ENCODE measurements at regions not wholly inside any gene's neighbourhood (a gene's known extent, or its start where the extent isn't known, plus 50 kb on each side); places are given as distances from the start of the nearest gene placed in this dataset.
A peak's percentile ranks its signal among the peaks of the same experiment; 100 is the strongest.

DNA sequence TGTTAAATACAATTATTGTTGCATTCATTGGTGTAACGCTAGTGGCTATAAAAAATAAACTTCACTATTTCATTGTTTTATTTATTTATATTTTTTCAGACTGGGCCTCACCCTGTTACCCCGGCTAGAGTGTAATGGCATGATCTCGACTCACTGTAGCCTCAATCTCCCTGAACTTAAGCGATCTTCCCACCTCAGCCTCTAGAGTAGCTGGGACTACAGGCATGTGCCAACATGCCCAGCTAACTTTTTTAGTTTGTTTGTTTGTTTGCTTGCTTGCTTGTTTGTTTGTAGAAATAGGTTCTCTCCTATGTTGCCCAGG lies 387.4 kb upstream of the PTBP2 start:
- no peak for DNase-seq

DNA sequence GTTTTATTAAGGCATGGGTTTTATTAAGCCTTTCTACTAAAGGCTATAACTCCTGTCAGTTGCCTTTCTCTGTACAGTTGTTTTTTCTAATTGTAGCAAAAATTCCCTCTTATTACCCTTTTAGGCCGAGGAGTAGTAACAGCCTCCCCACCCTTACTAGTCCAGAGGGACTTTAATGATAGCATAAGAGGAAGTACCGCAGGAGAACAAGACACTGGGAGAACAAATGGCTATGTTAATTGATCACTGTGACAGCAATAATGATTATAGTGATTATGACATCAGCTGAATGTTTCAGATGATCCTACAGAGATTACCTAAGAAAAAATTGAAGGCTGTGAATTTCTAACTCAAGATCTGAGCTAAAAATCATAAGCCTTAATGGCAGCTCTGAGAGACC lies 383.0 kb upstream of the PTBP2 start:
- DNase-seq = no peak

DNA sequence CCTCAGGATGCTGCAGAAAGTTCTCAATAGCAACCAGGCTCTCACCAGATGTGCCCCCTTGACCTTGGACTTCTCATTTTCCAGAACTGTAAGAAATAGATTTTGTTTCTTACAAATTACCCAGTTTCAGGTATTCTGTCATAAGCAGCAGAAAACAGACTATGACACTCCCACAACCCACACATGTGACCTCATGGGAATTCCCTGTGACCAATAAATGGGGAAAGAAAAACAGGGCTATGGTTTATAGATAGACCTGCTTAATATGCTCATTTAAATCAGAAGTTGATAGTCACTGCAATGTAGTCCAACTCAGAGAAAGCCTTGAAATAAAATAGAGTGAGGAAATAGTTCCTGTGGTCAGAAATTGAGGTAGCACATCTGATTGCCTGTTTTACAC lies 380.9 kb upstream of the PTBP2 start:
- no peak for DNase-seq

DNA sequence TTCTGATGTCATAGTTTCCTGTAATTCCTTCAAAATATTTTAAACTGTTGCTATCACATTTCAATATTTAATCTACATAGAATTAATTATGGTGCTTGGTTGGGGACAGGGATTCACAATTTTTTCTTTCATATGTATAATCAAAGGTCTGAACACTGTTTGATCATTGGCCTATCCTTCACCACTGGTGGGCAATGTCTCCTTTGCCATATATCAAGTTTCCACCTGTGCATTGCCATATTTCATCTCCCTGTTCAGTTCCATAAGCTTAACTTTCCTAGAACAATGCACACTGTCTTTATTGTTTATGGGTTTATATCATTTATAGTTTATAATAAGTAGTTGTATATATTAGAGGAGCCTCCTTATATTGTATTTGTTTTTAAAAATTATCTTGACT lies 374.9 kb upstream of the PTBP2 start:
- no peak for DNase-seq

DNA sequence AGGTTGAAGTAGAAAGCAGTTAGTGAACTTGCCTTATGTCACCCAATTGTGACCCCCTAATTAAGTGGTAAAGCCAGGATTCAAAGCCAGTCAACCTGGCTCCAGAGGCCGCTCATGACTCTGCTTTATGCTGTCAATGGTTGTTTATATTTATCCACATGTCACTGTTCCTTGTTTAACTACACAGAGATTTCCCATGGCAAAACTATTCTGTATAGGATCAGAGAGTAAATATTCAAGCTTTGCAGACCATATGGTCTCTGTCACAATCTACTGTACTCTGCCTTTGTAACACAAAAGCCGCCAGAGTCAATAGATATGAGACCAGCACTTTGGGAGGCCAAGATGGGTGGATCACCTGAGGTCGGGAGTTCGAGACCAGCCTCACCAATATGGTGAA lies 371.7 kb upstream of the PTBP2 start:
- DNase-seq = no peak

DNA sequence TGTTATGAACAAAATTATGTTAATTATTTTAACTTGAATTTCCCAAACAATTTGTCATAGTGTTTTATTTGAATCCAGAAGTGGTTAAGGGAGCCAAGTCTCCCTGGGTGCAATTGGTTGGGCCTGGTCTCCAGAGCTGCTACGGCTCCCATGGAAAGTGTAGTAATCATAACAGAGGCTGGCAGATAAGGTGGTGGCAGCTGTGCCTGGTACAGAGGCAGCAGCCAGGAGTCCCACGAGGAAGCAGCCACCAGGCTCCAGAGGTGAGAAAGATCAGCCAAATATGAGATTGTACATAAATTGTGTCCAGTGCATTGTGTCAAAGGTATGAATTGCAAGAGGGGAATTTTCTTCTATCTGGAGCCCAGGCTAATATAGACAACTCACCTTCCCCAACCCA lies 368.9 kb upstream of the PTBP2 start:
- no peak for DNase-seq

DNA sequence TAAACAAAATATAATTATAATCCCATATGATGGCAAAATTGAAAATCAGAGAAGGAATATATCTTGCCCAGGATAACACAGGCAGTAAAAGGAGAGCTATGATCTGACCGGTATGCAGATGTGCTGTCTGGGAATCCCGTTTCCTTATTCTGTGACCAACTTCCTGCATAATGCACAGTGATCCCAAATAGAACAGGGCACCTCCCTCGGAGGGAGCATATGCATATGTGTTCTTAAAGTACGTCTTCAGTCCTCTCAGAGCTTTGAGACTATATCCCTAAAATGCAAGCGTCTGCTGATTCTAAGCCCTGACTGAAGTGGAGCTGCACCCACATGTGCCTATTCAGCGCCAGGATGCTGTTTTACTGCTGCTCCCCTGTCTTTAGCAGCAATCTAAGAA lies 366.1 kb upstream of the PTBP2 start:
- no peak for DNase-seq

DNA sequence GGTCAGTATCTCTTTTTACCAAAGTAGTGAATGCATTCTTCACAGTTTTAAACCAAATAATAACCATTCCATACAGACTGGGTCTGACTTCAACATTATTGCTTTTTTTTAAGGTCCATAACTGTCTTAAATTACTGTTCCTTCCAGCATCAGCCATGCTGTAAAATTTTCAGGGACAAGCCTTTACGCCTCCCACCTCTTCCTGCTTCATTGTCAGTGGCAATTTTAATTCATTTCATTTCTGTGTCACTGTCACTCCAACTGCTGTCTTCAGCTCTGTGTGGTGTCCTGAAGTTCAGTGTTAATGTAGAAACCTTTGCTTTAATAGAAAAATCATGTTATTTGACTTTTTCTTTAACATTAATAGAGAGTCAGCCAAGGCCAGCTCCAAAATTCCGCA lies 365.6 kb upstream of the PTBP2 start:
- no peak for DNase-seq

DNA sequence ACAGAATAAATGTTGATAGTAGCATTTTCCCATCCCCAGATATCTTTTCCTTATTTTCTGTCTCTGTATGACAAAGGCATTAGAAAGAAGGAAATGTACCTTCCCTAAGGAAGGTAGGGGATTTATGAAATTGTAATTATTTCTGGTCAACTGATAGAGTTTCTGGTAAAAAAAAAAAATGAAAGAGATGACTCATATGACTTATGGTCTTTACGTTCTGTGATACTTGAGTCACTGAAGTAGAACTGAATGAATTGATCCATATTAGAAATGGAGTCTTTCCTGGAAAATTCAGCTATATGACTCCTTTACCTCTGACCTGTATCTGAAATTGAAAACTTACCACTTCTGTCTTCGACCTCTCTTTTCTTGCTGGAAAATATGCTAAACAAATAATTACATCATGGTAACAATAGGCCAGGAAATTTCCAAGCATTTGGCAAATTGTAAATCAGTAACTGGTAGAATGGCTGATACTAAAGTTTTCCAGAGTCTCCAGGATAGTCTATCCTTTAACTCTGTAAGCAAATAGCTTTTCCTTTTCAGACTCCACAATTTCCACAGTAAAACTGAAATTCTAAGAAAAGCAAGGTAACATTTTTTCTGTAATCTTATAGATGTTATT lies 364.3 kb upstream of the PTBP2 start:
- no peak for DNase-seq

DNA sequence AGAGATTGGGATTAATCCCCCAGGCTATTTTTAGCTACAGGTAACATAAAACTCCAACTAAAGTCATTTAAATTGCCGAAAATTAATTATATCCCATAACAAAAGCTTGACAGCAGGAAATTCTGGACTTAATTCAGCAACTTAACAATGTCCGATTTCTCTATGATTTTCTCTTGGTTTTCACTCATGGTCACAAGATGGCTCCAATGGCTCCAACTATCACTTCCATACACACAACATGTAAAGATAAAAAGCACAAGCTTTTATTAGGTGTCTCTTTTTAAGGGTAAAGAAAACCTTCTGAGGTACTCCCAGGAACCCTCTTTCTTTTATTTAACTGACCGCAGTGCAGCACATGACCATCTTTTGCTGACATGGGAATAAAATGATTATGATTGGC lies 363.5 kb upstream of the PTBP2 start:
- DNase-seq = no peak

DNA sequence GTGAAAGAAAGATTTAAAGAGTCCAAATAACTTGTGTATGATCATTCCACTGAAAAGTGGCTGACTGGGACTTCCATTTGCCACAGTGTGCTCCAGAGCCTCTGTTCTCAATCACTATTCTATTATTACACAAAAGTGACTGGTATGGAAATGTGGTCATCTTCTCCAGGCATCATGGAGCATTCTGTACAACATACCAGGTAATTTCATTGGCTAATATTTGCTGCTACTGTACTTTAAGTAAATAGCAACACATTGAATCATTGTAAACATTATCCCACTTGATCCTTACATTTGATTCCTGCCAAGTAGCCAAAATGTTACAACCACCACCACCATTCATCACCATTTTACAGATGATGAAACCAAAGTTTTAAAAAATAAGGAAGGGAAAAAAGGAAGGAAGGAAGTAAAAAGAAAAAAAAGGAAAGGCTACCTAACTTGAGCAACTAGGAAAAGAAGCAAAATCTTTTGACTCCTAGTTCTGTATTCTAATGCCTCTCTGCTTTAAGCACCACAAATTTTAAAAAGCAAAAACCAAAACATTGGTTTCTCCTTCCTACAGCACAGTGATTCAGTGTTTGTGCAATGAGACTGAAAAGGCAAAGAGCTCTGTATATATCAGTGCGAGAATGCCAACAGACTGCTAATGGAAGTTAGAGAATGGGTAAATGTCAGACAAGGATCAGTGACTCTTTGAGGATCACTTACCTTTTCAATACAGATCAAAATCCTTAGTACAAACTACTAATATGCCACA lies 361.4 kb upstream of the PTBP2 start:
- DNase-seq = no peak

DNA sequence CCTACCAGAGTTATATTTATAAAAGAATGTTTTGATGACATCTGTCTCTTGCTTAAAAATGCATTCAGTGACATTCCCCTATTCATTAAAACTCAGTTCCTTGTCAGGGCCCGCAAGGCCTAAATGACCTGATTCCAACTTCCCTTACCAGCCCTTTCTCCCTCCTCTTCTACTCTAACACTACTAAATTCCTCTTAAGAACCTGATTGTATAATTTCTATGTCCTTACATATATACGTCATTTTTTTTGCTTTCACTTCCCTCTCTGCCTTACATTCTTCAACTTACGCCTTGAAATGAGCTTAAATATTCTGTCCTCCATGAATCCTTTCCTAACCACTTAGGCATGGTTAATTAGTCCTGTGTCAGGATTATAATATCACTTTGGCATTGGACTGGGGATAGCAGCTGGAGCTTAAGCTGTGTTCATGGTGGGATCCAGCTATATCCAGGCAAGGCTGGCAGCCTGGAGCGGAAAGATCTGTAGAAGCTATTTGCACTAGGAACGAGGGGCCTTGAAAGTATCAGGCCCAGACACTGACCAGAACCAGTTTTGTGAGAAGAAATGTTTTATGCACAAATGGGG lies 360.2 kb upstream of the PTBP2 start:
- DNase-seq = no peak

DNA sequence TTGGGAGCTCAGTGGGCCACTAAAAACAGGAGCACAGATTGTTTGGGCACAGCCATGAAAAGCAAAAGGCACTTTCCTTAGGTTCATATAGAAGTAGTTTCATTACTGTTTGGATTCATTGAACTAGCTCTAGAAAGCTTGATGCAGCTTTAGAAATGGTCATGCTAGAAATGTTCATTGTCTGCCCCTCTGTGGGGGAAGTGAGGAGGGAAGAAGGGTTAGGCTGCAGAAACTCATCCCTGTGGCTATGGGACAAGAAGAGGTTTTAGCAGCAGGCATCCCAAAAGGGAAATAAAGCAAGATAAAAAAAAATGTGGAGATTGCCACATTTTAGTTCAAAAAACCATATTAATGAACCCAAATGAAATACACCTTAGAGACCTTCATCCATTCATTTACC lies 359.6 kb upstream of the PTBP2 start:
- DNase-seq = no peak

DNA sequence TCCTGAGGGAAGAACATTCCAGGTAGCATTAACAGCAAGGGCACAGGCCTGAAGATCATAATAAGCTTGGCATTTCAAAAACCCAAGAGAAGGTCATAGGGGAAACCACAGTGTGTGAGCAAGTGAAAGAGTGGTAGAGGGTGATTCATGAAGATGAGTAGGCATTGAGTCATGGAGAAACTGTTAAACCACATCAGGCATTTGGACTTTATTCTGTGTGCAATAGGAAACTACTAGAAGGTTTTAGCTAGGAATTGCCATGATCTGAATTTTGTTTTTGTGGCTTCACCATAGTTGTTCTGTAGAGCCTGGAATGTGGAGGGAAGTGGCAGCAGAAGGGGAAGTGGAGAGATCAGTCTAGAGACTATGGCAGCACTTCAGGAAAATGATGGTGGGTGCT lies 359.0 kb upstream of the PTBP2 start:
- peak; percentile 85 to 86 for DNase-seq

DNA sequence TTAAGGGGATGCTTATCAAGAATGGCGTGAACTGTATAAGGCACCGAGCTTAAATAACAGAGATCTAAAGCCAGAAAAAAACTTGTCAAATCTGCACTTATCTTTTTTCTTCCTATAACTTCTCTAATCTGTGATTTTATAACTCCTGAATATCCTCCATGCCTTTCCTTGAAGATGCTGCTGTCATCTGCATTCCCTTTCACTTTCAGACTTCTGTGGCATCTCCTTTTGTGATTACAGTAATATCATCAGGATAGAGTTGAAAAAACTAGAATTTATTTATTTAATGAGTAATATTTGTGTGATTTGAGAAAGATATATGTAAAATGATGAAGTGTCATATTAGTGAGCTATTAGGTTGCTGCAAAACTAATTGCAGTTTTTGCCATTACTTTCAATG lies 357.8 kb upstream of the PTBP2 start:
- no peak for DNase-seq

DNA sequence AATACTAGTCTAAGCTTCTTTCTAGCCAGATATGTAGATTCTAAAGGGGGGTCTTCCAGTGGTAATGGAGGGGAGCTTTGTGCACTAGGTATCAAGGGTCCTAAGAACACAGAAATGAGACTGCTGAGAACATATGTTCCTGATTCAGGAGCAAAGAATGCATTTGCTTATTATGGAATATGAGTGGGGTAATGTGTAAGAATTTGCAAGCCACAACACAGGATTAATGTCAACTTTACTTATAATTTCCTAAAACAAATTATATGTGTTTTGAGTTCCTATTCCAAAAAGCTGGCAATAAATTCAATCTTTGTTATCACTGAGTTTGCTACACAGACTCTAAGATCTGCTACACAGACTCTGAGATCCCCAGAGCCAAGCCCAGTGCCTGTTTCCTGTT lies 357.0 kb upstream of the PTBP2 start:
- no peak for DNase-seq

DNA sequence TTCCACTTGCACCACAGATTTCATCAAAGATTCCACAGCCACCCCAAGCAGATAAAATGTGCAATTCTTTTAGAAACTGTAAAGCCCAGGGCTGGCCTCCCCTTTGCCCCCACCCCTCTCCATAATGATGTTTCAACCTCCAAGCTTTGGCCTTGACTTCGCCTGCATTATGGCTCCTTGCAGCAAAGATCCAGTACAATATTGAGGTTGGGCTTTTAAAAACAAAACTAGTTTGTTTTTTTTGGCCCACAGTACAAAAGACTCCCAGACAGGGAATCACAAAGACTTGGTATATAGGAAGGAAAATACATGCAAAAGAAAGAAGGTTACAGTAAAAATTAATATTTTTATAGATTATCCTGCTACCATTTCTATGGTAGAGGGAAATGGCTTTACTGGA lies 356.5 kb upstream of the PTBP2 start:
- no peak for DNase-seq

DNA sequence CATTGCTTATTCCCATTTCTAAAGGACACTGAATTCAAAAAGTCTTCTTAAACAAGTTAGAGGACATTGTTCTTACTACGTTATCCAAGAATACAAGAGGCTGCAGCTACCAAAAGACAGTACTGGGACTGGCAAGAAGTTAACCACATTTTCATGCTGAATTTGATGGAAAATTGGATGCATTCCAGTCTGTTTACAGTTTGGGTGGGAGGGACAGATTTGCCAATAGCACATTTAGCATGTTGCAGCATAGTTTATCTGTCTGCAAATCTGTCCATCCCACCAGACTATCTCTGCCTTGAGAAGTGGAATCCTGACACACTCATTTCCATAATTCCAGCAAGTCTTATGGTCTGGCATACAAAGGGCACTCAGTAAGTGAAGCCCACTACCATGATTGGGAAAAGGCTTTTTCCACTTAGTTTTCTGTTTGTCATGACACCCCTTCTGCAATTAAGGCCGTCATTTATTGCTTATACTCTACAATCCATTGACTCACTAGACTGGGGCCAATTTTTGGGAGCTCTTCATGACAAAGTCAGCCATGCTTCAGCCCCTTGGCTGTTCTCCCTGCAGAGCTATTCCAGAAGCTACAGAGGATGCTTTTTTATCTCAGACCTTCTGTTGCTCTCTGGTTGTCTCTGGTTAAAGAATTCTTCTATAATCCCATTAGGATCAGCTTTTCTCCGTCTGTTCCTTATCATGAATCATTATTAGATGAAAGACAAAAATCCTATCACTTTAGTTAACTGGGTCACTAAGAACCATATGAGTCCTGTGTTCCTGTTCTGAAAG lies 355.8 kb upstream of the PTBP2 start:
- DNase-seq = no peak

DNA sequence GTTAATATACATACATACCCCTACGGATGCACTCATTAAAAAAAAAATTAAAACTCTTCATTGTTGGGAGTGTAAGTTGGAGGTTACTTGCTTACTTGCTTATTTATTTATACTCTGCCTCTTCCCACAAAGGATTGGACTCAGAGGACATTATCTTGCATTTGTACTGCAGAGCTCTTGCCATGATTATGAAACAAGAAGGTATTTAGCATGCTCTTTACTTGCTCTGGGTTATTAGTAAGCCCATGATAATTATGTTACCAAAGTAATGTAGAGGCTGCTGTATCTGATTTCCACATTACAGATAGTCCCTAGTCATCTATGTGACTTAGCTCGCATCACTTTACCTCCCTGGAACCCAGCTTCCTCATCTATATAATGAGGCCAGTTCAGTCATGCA lies 355.1 kb upstream of the PTBP2 start:
- no peak for DNase-seq

DNA sequence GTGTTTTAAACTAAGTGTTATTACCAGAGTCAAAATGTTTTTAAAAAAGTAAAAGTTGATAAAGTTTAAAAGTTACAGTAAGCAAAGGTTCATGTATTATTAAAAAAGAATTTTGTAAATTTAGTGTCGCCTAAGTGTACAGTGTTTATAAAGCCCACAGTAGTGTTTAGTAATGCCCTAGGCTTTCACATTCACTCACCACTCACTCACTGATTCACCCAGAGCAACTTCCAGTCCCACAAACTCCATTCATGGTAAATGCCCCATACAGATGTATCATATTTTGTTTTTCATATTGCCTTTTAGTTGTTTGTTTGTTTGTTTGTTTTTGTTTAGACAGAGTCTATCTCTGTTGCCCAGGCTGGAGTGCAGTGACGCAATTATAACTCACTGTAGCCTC lies 353.8 kb upstream of the PTBP2 start:
- DNase-seq = no peak

DNA sequence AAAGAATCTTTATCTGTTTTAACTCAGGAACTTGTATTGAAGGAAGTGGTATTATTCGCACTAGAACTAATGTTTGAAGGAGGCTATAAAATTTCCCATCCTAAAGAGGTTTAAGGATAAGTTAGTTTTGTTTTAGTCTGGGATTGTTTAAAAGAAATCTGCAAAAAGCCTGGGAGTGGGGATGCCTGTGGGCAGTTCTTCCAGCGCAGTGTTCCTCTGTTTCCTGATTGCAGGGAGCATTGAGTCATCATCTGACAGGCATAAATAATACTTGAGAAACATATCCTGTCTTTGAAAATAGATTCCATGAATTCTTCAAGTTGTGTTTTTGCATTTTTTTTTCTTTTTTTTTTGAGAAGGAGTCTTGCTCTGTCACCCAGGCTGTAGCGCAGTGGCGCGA lies 350.8 kb upstream of the PTBP2 start:
- DNase-seq = no peak

DNA sequence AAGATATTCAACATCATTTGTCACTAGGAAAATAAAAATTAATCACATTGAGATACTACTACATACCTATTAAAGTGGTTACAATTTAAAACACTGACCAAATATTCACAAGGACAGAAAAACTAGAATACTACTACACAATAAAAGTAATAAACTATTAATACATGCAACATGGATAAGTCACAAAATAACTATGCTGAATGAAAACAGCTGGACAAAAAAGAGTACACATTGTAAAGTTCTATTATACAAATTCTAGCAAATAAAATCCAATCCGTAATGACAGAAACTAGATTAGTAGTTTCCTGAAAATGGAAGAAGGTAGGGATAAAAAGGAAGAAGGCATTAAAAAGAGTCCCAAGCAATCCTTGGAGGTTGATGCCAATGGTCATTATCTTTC lies 348.7 kb upstream of the PTBP2 start:
- DNase-seq = no peak

DNA sequence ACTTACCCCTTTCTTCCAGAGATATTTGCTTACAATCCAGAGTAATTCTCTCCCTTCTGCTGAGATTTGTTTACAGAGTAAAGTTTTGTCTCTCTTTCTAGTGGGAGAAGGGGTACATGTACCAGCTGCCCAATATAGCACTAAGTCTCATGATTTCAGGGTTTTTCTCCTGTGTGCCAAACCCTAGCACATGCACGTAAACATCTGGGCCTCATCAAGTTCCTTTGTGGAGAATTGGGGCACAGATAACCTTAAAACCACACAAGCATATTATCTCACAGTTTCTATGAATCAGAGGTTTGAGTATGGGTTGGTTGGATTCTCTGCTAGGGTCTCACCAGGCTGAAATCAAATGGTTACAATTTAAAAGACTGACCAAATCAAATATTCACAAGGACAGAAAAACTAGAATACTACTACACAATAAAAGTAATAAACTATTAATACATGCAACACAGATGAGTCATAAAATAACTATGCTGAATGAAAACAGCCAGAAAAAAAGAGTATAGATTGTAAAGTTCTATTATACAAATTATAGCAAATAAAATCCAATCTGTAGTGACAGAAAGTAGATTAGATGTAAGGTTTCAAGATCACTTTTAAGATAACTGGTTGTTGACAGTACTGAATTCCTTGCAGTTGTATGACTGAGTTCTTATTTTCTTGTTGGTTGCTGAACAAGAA lies 347.4 kb upstream of the PTBP2 start:
- DNase-seq = no peak

DNA sequence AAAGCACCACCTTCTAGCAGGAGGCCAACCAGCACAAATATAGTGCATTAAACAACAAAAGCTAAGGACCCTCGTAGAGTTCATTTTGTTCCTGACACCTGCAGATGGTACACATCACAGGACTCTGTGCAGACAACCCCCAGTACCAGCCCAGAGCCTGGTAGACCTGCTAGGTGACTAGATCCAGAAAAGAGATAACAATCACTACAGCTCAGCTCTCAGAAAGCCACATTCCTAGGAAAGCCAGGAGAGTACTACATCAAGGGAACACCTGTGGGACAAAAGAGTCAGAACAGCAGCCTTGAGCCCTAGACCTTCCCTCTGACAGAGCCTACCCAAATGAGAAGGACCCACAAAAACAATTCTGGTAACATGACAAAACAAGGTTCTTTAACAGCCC lies 344.7 kb upstream of the PTBP2 start:
- DNase-seq = no peak
